HG03039 (cell line): ENCODE measurements at regions not wholly inside any gene's neighbourhood (a gene's known extent, or its start where the extent isn't known, plus 50 kb on each side); places are given as distances from the start of the nearest gene placed in this dataset.
"Not testable (repeated sequence)": the region's sequence is repeated elsewhere in the genome, so short reads cannot be mapped to it uniquely, and the experiment has no call there.

ENCODE experiments used
- ATAC-seq: cut with Tn5 transposase; IDR thresholded peaks from one replicate; pipeline ENCODE4 v1.9.1; 2021; ENCODE audit warnings: mild to moderate bottlenecking, moderate library complexity; ENCODE audit not compliant: unreplicated experiment

GRCh38 chr4:152200511-152201333, 335.2 kb downstream of the FBXW7 start:
- ATAC-seq, result no peak

- ATAC-seq, result no peak
Measured at GRCh38 chr4:152197211-152197610, 338.7 kb downstream of the FBXW7 start.

GRCh38 chr4:152195888-152196287, 340.0 kb downstream of the FBXW7 start:
- no peak for ATAC-seq

- no peak for ATAC-seq
Measured at GRCh38 chr4:152193059-152193458, 342.8 kb downstream of the FBXW7 start.

- no peak for ATAC-seq
Measured at GRCh38 chr4:152190907-152191306, 345.0 kb downstream of the FBXW7 start.

GRCh38 chr4:152189451-152190179, 346.3 kb downstream of the FBXW7 start:
- ATAC-seq, result peak; percentile 71

GRCh38 chr4:152188801-152189200, 347.1 kb downstream of the FBXW7 start:
- ATAC-seq, result no peak

GRCh38 chr4:152187693-152188092, 348.2 kb downstream of the FBXW7 start:
- no peak for ATAC-seq

GRCh38 chr4:152185786-152186550, 349.9 kb downstream of the FBXW7 start:
- no peak for ATAC-seq

- ATAC-seq, result no peak
Measured at GRCh38 chr4:152181150-152181549, 354.7 kb downstream of the FBXW7 start.

- no peak for ATAC-seq
Measured at GRCh38 chr4:152180369-152180768, 355.5 kb downstream of the FBXW7 start.

GRCh38 chr4:152177538-152177937, 358.4 kb downstream of the FBXW7 start:
- not testable (repeated sequence) for ATAC-seq

GRCh38 chr4:152176627-152177214, 359.2 kb downstream of the FBXW7 start:
- no peak for ATAC-seq

GRCh38 chr4:152175586-152175985, 360.3 kb downstream of the FBXW7 start:
- ATAC-seq, result no peak

GRCh38 chr4:152172146-152172545, 363.7 kb downstream of the FBXW7 start:
- ATAC-seq, result no peak

- no peak for ATAC-seq
Measured at GRCh38 chr4:152171556-152171955, 364.3 kb downstream of the FBXW7 start.

GRCh38 chr4:152169683-152170082, 366.2 kb downstream of the FBXW7 start:
- ATAC-seq, result no peak

GRCh38 chr4:152168987-152169616, 366.8 kb downstream of the FBXW7 start:
- ATAC-seq, result no peak

GRCh38 chr4:152166567-152166966, 369.3 kb downstream of the FBXW7 start:
- no peak for ATAC-seq

- ATAC-seq, result no peak
Measured at GRCh38 chr4:152165846-152166245, 370.0 kb downstream of the FBXW7 start.

- no peak for ATAC-seq
Measured at GRCh38 chr4:152165146-152165545, 370.7 kb downstream of the FBXW7 start.
